Fibroblast of villous mesenchyme (primary cell): ENCODE measurements at regions not wholly inside any gene's neighbourhood (a gene's known extent, or its start where the extent isn't known, plus 50 kb on each side); places are given as distances from the start of the nearest gene placed in this dataset.

Experiments
- DNase-seq: peaks from one replicate; pipeline ENCODE4 v3.0.0-alpha.2; 2010; ENCODE audit warnings: low read depth
- H3K4me3 ChIP-seq: 2 replicates; pipeline ENCODE4 v1.5.1; 2011; ENCODE audit warnings: low read depth, mild to moderate bottlenecking, low read length
- TF ChIP-seq, protein P1 (sequence below): IDR thresholded peaks from 2 replicates; pipeline ENCODE4 v1.5.1; 2012; ENCODE audit warnings: low read depth, mild to moderate bottlenecking, low read length; ENCODE audit not compliant: insufficient read depth

DNA sequence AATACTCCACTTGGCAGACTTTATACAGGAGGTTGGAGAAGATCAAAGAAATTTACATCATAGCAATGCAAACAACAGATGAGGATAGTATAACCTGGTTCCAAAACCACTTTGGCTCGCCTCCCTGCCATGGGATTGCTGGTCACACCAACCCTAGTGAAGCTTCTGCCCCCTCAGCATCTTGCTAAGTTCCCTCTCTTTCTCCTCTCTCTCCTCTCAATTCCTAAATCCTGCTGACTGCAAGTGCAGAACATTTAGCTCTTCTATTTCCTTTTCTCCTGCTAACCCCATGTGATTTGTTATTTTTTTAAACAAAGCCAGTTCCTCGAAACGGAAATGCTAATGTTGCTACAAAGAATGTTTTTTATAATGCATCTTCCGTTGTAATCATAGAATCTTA is 50.3 kb upstream of the LY86 start:
- no peak for DNase-seq
- TF ChIP-seq, protein P1, sequence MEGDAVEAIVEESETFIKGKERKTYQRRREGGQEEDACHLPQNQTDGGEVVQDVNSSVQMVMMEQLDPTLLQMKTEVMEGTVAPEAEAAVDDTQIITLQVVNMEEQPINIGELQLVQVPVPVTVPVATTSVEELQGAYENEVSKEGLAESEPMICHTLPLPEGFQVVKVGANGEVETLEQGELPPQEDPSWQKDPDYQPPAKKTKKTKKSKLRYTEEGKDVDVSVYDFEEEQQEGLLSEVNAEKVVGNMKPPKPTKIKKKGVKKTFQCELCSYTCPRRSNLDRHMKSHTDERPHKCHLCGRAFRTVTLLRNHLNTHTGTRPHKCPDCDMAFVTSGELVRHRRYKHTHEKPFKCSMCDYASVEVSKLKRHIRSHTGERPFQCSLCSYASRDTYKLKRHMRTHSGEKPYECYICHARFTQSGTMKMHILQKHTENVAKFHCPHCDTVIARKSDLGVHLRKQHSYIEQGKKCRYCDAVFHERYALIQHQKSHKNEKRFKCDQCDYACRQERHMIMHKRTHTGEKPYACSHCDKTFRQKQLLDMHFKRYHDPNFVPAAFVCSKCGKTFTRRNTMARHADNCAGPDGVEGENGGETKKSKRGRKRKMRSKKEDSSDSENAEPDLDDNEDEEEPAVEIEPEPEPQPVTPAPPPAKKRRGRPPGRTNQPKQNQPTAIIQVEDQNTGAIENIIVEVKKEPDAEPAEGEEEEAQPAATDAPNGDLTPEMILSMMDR, result no peak
- no peak overlapping the region for H3K4me3 ChIP-seq
